OCI-LY7 (cell line): ENCODE measurements at regions not wholly inside any gene's neighbourhood (a gene's known extent, or its start where the extent isn't known, plus 50 kb on each side); places are given as distances from the start of the nearest gene placed in this dataset.

Experiments used
- BruUV-seq: library from RNA; stranded (reverse); fragments of 400-500 nt; replicated peaks from 2 replicates; lab custom pipeline; 2021; lab: Mats Ljungman, UMichigan
- CTCF ChIA-PET: fragments of 300-600 bp; sonication (Branson Sonifier 250); formaldehyde crosslinking; loops from one replicate; lab custom pipeline; 2022; ENCODE audit warnings: antibody characterized with exemption; ENCODE audit not compliant: unreplicated experiment; lab: Charles Lee
- POLR2A ChIA-PET: fragments of 300-600 bp; sonication (Branson Sonifier 250); formaldehyde crosslinking; loops from one replicate; lab custom pipeline; 2022; ENCODE audit warnings: antibody characterized with exemption; lab: Charles Lee
- DNase-seq: peaks from one replicate; pipeline ENCODE4 v3.0.0-alpha.2; 2015; ENCODE audit warnings: low spot score
- H2AFZ ChIP-seq: fragments of 200-600 bp; sonication (generic), shearing (Covaris generic); 2 replicates; pipeline ENCODE4 v1.6.1; 2014; ENCODE audit warnings: mild to moderate bottlenecking, antibody characterized with exemption, low read length, moderate library complexity
- H3K27ac ChIP-seq: fragments of 200-600 bp; sonication (generic); 2 replicates; pipeline ENCODE4 v1.5.1; 2014; ENCODE audit warnings: mixed run types, low read depth, mild to moderate bottlenecking, moderate library complexity, low read length, inconsistent platforms; ENCODE audit not compliant: poor library complexity, severe bottlenecking
- H3K36me3 ChIP-seq: fragments of 200-600 bp; sonication (generic); 2 replicates; pipeline ENCODE4 v1.6.1; 2014; ENCODE audit warnings: mild to moderate bottlenecking, antibody characterized with exemption, low read length, moderate library complexity, mixed read lengths; ENCODE audit not compliant: insufficient read depth
- H3K4me1 ChIP-seq: fragments of 200-600 bp; sonication (generic); 2 replicates; pipeline ENCODE4 v1.5.1; 2014; ENCODE audit warnings: mild to moderate bottlenecking, low read length; ENCODE audit not compliant: insufficient read depth, poor library complexity, severe bottlenecking
- H3K4me2 ChIP-seq: fragments of 200-600 bp; sonication (generic); 2 replicates; pipeline ENCODE4 v1.6.1; 2014; ENCODE audit warnings: mild to moderate bottlenecking, low read length
- H3K4me3 ChIP-seq: fragments of 200-600 bp; sonication (generic); 2 replicates; pipeline ENCODE4 v1.5.1; 2014; ENCODE audit warnings: mild to moderate bottlenecking, low read depth, low read length; ENCODE audit not compliant: poor library complexity, severe bottlenecking
- H3K79me2 ChIP-seq: fragments of 200-600 bp; sonication (generic); 2 replicates; pipeline ENCODE4 v1.6.1; 2016; ENCODE audit warnings: low read depth, mild to moderate bottlenecking, low read length, moderate library complexity, mixed read lengths; ENCODE audit not compliant: insufficient read depth
- H3K9me2 ChIP-seq: fragments of 200-600 bp; sonication (generic); 2 replicates; pipeline ENCODE4 v1.6.1; 2016; ENCODE audit warnings: mild to moderate bottlenecking, low read length, mixed read lengths; ENCODE audit not compliant: insufficient read depth
- H3K9me3 ChIP-seq: fragments of 200-600 bp; sonication (generic); 2 replicates; pipeline ENCODE4 v1.6.1; 2014; ENCODE audit warnings: mild to moderate bottlenecking, mixed run types, low read length, mixed read lengths
- H4K20me1 ChIP-seq: fragments of 200-600 bp; sonication (generic); 2 replicates; pipeline ENCODE4 v1.6.1; 2014; ENCODE audit warnings: mild to moderate bottlenecking, antibody characterized with exemption, low read length, moderate library complexity, mixed read lengths; ENCODE audit not compliant: insufficient read depth
- EZH2phosphoT487 ChIP-seq: fragments of 200-600 bp; sonication (generic); IDR thresholded peaks from 2 replicates; pipeline ENCODE4 v1.6.1; 2018; ENCODE audit warnings: low read depth, borderline replicate concordance, mild to moderate bottlenecking, mixed run types, antibody characterized with exemption, low read length, moderate library complexity, mixed read lengths
- intact Hi-C: fragments of 100-400 bp; cut with micrococcal nuclease; formaldehyde crosslinking; loops from one replicate; pipeline ENCODE4 v1.10.0; 2022; ENCODE audit not compliant: unreplicated experiment
- TF ChIP-seq, protein P1 (sequence below): fragments of 200-600 bp; sonication (generic); conservative IDR thresholded peaks from 2 replicates; pipeline ENCODE4 v1.5.1; 2014; ENCODE audit warnings: mild to moderate bottlenecking, antibody characterized with exemption, low read length, moderate library complexity, mixed read lengths

GRCh38 chr4:13917015-13917414 lies 289.5 kb upstream of the BOD1L1 start:
- Histone ChIP-seq H3K9me3 (no peaks in the 10 kb centered on the region), H3K27ac (no peak overlapping the region), H4K20me1 (no peaks in the 10 kb centered on the region), H3K36me3 (no peaks in the 10 kb centered on the region), H3K4me2 (no peak overlapping the region), H2AFZ (no peak overlapping the region), H3K79me2 (no peaks in the 10 kb centered on the region), H3K4me3 (no peak overlapping the region), H3K9me2 (no peaks in the 10 kb centered on the region), H3K4me1 (no peaks in the 10 kb centered on the region)
- BruUV-seq, result no TSS peak
- ChIA-PET POLR2A (no interaction called here), CTCF (no interaction called here)
- TF ChIP-seq, protein P1, sequence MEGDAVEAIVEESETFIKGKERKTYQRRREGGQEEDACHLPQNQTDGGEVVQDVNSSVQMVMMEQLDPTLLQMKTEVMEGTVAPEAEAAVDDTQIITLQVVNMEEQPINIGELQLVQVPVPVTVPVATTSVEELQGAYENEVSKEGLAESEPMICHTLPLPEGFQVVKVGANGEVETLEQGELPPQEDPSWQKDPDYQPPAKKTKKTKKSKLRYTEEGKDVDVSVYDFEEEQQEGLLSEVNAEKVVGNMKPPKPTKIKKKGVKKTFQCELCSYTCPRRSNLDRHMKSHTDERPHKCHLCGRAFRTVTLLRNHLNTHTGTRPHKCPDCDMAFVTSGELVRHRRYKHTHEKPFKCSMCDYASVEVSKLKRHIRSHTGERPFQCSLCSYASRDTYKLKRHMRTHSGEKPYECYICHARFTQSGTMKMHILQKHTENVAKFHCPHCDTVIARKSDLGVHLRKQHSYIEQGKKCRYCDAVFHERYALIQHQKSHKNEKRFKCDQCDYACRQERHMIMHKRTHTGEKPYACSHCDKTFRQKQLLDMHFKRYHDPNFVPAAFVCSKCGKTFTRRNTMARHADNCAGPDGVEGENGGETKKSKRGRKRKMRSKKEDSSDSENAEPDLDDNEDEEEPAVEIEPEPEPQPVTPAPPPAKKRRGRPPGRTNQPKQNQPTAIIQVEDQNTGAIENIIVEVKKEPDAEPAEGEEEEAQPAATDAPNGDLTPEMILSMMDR, result no peak
- TF ChIP-seq EZH2phosphoT487, result no peak
- intact Hi-C loops, result no loop called here
- DNase-seq, result no peak

DNA sequence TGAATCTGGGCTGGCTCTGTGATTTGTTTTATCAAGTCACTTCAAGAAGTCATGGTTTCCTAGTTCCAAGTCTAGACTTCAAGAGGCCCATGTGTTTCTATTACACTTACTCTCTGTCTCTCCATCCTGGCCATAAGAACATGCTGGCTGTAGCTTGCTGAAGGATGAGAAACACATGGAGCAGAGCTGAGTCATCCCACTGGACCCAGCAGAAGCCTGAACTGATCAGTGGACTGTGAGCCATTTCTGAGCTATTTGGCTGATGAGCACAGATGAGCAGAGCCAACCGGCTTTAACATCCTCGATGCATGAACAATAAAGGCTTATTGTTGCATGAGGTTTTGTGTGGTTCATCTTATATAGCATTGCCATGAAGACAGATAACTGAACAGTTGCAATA lies 290.6 kb upstream of the BOD1L1 start:
- Histone ChIP-seq H3K27ac (no peak overlapping the region), H3K9me3 (no peaks in the 10 kb centered on the region), H3K36me3 (no peaks in the 10 kb centered on the region), H4K20me1 (no peaks in the 10 kb centered on the region), H3K4me2 (no peak overlapping the region), H3K79me2 (no peaks in the 10 kb centered on the region), H3K4me3 (no peak overlapping the region), H3K9me2 (no peaks in the 10 kb centered on the region), H3K4me1 (no peaks in the 10 kb centered on the region), H2AFZ (no peak overlapping the region)
- intact Hi-C loops, result no loop called here
- POLR2A ChIA-PET, result no interaction called here
- DNase-seq, result no peak
- CTCF ChIA-PET, result no interaction called here
- BruUV-seq, result no TSS peak
- TF ChIP-seq, protein P1, result no peak
- no peak for TF ChIP-seq EZH2phosphoT487

DNA sequence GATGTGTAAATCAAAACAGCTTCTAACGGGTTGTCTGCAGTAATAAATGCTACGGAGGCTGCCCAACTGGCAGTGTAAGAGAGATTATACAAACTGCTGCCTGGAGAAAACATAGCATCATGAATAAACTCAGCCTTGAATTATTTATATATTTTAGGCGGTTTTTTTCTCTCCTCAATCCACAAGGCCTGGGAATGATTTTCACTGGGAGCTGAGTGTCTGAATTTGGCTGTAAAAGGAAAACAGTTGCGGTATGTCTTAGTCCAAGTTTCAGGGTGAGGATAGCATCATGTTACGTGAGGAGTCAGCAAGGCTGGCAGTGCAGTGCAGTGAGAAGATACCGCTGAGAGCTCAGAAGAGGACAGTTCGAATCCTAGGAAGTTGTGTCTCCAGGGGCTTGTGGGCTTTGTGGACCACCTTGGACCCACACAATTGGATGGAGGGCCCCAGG lies 291.5 kb upstream of the BOD1L1 start:
- Histone ChIP-seq H3K4me2 (no peak overlapping the region), H3K4me3 (no peak overlapping the region), H3K36me3 (no peaks in the 10 kb centered on the region), H2AFZ (no peak overlapping the region), H4K20me1 (no peaks in the 10 kb centered on the region), H3K9me2 (no peaks in the 10 kb centered on the region), H3K9me3 (no peaks in the 10 kb centered on the region), H3K4me1 (no peaks in the 10 kb centered on the region), H3K79me2 (no peaks in the 10 kb centered on the region), H3K27ac (no peak overlapping the region)
- no TSS peak for BruUV-seq
- POLR2A ChIA-PET, result no interaction called here
- CTCF ChIA-PET, result no interaction called here
- no peak for DNase-seq
- TF ChIP-seq, protein P1, result no peak
- no peak for TF ChIP-seq EZH2phosphoT487
- intact Hi-C loops, result no loop called here
